Suppressor macrophage (primary cell): ENCODE measurements at regions not wholly inside any gene's neighbourhood (a gene's known extent, or its start where the extent isn't known, plus 50 kb on each side); places are given as distances from the start of the nearest gene placed in this dataset.
"Not testable (repeated sequence)": the region's sequence is repeated elsewhere in the genome, so short reads cannot be mapped to it uniquely, and the experiment has no call there.

Experiments
- DNase-seq, 4 experiments: peaks; one replicate each; pipeline ENCODE4 v3.0.0-alpha.2; 2020 to 2022

GRCh38 chr1:88519156-88519555 lies 164.9 kb upstream of the PKN2 start:
- no peak for DNase-seq

GRCh38 chr1:88523854-88524528 lies 160.1 kb upstream of the PKN2 start:
- no peak for DNase-seq

GRCh38 chr1:88526456-88526855 lies 157.6 kb upstream of the PKN2 start:
- no peak for DNase-seq

GRCh38 chr1:88528792-88529191 lies 155.3 kb upstream of the PKN2 start:
- DNase-seq, result no peak

GRCh38 chr1:88529581-88529980 lies 154.5 kb upstream of the PKN2 start:
- DNase-seq, result no peak

GRCh38 chr1:88530246-88530645 lies 153.8 kb upstream of the PKN2 start:
- no peak for DNase-seq

- no peak for DNase-seq
Measured at GRCh38 chr1:88537787-88538186, 146.3 kb upstream of the PKN2 start.

GRCh38 chr1:88538222-88538899 lies 145.7 kb upstream of the PKN2 start:
- no peak for DNase-seq

GRCh38 chr1:88540255-88540654 lies 143.8 kb upstream of the PKN2 start:
- DNase-seq, result no peak

GRCh38 chr1:88541596-88541995 lies 142.5 kb upstream of the PKN2 start:
- DNase-seq, result no peak

GRCh38 chr1:88544195-88544594 lies 139.9 kb upstream of the PKN2 start:
- DNase-seq, result no peak

GRCh38 chr1:88549536-88549935 lies 134.5 kb upstream of the PKN2 start:
- peak in 1 of 4 experiments; percentile 1 for DNase-seq

- no peak for DNase-seq
Measured at GRCh38 chr1:88552226-88552625, 131.8 kb upstream of the PKN2 start.

- no peak for DNase-seq
Measured at GRCh38 chr1:88557014-88557413, 127.1 kb upstream of the PKN2 start.

GRCh38 chr1:88560621-88561020 lies 123.5 kb upstream of the PKN2 start:
- no peak for DNase-seq

- no peak for DNase-seq
Measured at GRCh38 chr1:88562991-88563390, 121.1 kb upstream of the PKN2 start.

- DNase-seq, result no peak
Measured at GRCh38 chr1:88566615-88567387, 117.3 kb upstream of the PKN2 start.

- DNase-seq, result no peak
Measured at GRCh38 chr1:88571506-88571905, 112.6 kb upstream of the PKN2 start.

GRCh38 chr1:88579598-88579997 lies 104.5 kb upstream of the PKN2 start:
- DNase-seq, result no peak

GRCh38 chr1:88581703-88582102 lies 102.4 kb upstream of the PKN2 start:
- DNase-seq, result no peak

- DNase-seq, result no peak
Measured at GRCh38 chr1:88593358-88593757, 90.7 kb upstream of the PKN2 start.

- DNase-seq, result peak; percentile 16 to 65 (median 53)
Measured at GRCh38 chr1:88595355-88596002, 88.6 kb upstream of the PKN2 start.

- not testable (repeated sequence) for DNase-seq
Measured at GRCh38 chr1:88597973-88598372, 86.1 kb upstream of the PKN2 start.
